ENCODE measurements at regions not wholly inside any gene's neighbourhood (a gene's known extent, or its start where the extent isn't known, plus 50 kb on each side); places are given as distances from the start of the nearest gene placed in this dataset.

DNA sequence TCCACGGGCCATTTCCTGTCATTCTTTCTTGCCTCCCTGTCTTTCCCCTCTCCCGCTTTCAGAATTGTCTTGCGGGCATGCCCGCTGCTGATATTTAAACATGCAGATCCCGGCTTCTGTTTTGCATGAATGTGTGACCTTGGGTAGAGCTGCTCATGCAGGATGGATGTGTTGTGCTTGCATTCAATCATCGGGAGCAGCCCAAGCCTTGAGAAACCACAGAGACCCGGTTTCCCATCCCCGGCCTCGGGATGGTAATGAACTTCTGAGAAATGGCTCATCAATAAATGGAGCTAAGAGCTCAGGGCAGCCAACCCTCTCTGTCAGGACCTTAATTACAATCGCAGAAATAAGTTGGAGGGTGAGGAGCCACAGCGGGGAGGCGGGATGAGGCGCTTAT, 303.7 kb upstream of the TNRC6C start:
- Histone ChIP-seq H3K4me1 (replicated peaks in 1 of 4; ENCODE audit: control insufficient read depth in 3 of 4, insufficient read depth in 4 of 4, low read length in 3 of 4) (peaks cover 2 to 9% (median 6%) of the 10 kb centered on the region in 4 experiments; a peak in 4 of 7 replicates), H3K23me2 (ENCODE audit: low read depth, low read length) (no peaks in the 10 kb centered on the region), H4K91ac (replicated peaks; ENCODE audit: insufficient read length, low read length) (no peak overlapping the region), H3K18ac (ENCODE audit: extremely low read depth, low read length) (no peak overlapping the region; the same call in 1 of the 2 replicates), H3K23ac (ENCODE audit: insufficient read length) (no peak overlapping the region), H2AFZ (ENCODE audit: low read length) (no peak overlapping the region), H3K4me3 (ENCODE audit: extremely low read depth in 1 of 4, insufficient read depth in 2 of 4, low read depth in 3 of 4, low read length in 4 of 4) (no peak overlapping the region), H3K36me3 (ENCODE audit: control insufficient read depth in 2 of 4, insufficient read depth in 4 of 4, low read length in 3 of 4) (no peaks in the 10 kb centered on the region), H2BK15ac (ENCODE audit: low read length) (no peak overlapping the region), H3K9me3 (ENCODE audit: insufficient read depth in 2 of 2, low read depth in 1 of 2, low read length in 1 of 2) (peaks cover 7 to 9% of the 10 kb centered on the region in 2 experiments; a peak in 3 of 4 replicates), H3K79me2 (ENCODE audit: control insufficient read depth in 1 of 2, insufficient read depth in 2 of 2, low read length in 2 of 2) (no peaks in the 10 kb centered on the region), H2BK20ac (ENCODE audit: low read length) (no peak overlapping the region; the same call in 1 of the 2 replicates), H2BK120ac (replicated peaks; ENCODE audit: low read depth, low read length) (no peak overlapping the region), H3K56ac (replicated peaks; ENCODE audit: insufficient read length, low read depth, low read length) (no peak overlapping the region), H3K9ac (replicated peaks in 1 of 4; ENCODE audit: extremely low read depth in 1 of 4, low read depth in 3 of 4, low read length in 3 of 4) (no peak overlapping the region), H4K5ac (ENCODE audit: insufficient read length, low read depth, low read length) (no peak overlapping the region), H2AK5ac (ENCODE audit: low read depth, low read length) (no peak overlapping the region), H3K79me1 (ENCODE audit: low read depth, low read length) (no peaks in the 10 kb centered on the region), H3K4me2 (ENCODE audit: insufficient read depth in 1 of 2, low read depth in 2 of 2, low read length in 2 of 2) (no peak overlapping the region), H3K4ac (replicated peaks; ENCODE audit: insufficient read length, low read depth, low read length) (no peak overlapping the region), H4K20me1 (replicated peaks in 1 of 2; ENCODE audit: control insufficient read depth in 1 of 2, insufficient read depth in 2 of 2, low read length in 2 of 2) (no peaks in the 10 kb centered on the region), H3K14ac (ENCODE audit: insufficient read length) (no peak overlapping the region), H2BK12ac (ENCODE audit: low read depth, low read length) (0 out of 2 replicates have a peak overlapping the region, but pooled peaks have one; percentile 27), H4K8ac (ENCODE audit: extremely low read depth, insufficient read depth, low read length) (no peak overlapping the region), H3K27ac (ENCODE audit: low read depth, low read length) (no peak overlapping the region), H2BK5ac (ENCODE audit: low read depth, low read length) (peak overlapping the region; percentile 35; the same call in 1 of the 2 replicates), H3K27me3 (replicated peaks in 1 of 4; ENCODE audit: control insufficient read depth in 3 of 4, extremely low read depth in 1 of 4, insufficient read depth in 3 of 4, low read length in 3 of 4) (peaks cover 0 to 2% (median 0%) of the 10 kb centered on the region in 4 experiments; a peak in 1 of 7 replicates)
- ChIA-PET POLR2A (ENCODE audit: partially characterized antibody) (no interaction called here), CTCF (ENCODE audit: partially characterized antibody) (interaction anchor here (1.0 to 1.2 kb wide), 2 partner anchors 12 to 108 kb away, joined by 3 read pairs; no protein-coding TSS in a partner anchor)
- DNase-seq (ENCODE audit: low read depth in 1 of 2, low spot score in 2 of 2) (no peak), FAIRE-seq (no peak)
- no peak for TF ChIP-seq FOSL1 (IDR thresholded peaks at IDR 0.05; ENCODE audit: insufficient read depth, low read depth, low read length)
- no peak for TF ChIP-seq ZNF274 (IDR thresholded peaks at IDR 0.05; ENCODE audit: borderline replicate concordance, extremely low read depth, low read length)
- no peak for TF ChIP-seq SP2 (IDR thresholded peaks at IDR 0.05; ENCODE audit: low read length)
- TF ChIP-seq KDM1A (IDR thresholded peaks at IDR 0.05; ENCODE audit: borderline replicate concordance, low read length): no peak
- no peak for TF ChIP-seq RFX5 (IDR thresholded peaks at IDR 0.05; ENCODE audit: borderline replicate concordance, low read depth, low read length)
- TF ChIP-seq POLR2A (IDR thresholded peaks at IDR 0.05; ENCODE audit: control extremely low read depth in 1 of 2, low read depth in 2 of 2, low read length in 2 of 2): no peak
- 72% methylated on average over 13 of the region's 13 CpGs; no CpG with 5 or more reads in 1 of the 2 experiments for WGBS, 2 experiments (ENCODE audit: extremely low coverage in 1 of 2, insufficient coverage in 1 of 2, insufficient read length in 1 of 2, insufficient replicate concordance in 2 of 2, low coverage in 1 of 2, low lambda C conversion rate in 2 of 2, missing lambda C conversion rate in 1 of 2)
